Mucosa of descending colon (tissue), 3 donors: ENCODE measurements at regions not wholly inside any gene's neighbourhood (a gene's known extent, or its start where the extent isn't known, plus 50 kb on each side); places are given as distances from the start of the nearest gene placed in this dataset.
"Not testable (repeated sequence)": the region's sequence is repeated elsewhere in the genome, so short reads cannot be mapped to it uniquely, and the experiment has no call there.

Experiments
- ATAC-seq: fragments of 200-7000 bp; cut with Tn5 transposase; one replicate; pipeline ENCODE4 v1.9.1; 2020; ENCODE audit warnings: mild to moderate bottlenecking, moderate library complexity
- DNase-seq, 3 donors: peaks; one replicate each; pipeline ENCODE4 v3.0.0-alpha.2; 2020
- H3K36me3 ChIP-seq: fragments of 200-600 bp; one replicate; pipeline ENCODE4 v1.8.0; 2021; ENCODE audit warnings: low read depth, mild to moderate bottlenecking
- H3K4me1 ChIP-seq: fragments of 200-600 bp; one replicate; pipeline ENCODE4 v1.8.0; 2021; ENCODE audit warnings: low read depth, mild to moderate bottlenecking
- H3K4me3 ChIP-seq: fragments of 200-600 bp; one replicate; pipeline ENCODE4 v1.8.0; 2021; ENCODE audit warnings: mild to moderate bottlenecking
- H3K9me3 ChIP-seq: fragments of 200-600 bp; one replicate; pipeline ENCODE4 v1.8.0; 2021; ENCODE audit warnings: mild to moderate bottlenecking
- intact Hi-C, 2 donors: fragments of 100-400 bp; cut with DNase I in 1 of 2; cut with micrococcal nuclease in 1 of 2; formaldehyde crosslinking; loops; one replicate each; pipeline versions ENCODE4 v1.11.0 to v1.11.1; 2022; cut with DNase I, micrococcal nuclease
- TF ChIP-seq, protein P1 (sequence below): fragments of 200-600 bp; IDR thresholded peaks from one replicate; pipeline ENCODE4 v1.8.0; 2022; ENCODE audit warnings: antibody characterized with exemption, mild to moderate bottlenecking
- donor health status: DM: no; HTN: no; CAD: no; lungs with moderate emphysema.
- donor health status: DM: no; HTN: no; CAD: no.
- donor health status: DM: no; HTN: yes; CAD: no.

DNA sequence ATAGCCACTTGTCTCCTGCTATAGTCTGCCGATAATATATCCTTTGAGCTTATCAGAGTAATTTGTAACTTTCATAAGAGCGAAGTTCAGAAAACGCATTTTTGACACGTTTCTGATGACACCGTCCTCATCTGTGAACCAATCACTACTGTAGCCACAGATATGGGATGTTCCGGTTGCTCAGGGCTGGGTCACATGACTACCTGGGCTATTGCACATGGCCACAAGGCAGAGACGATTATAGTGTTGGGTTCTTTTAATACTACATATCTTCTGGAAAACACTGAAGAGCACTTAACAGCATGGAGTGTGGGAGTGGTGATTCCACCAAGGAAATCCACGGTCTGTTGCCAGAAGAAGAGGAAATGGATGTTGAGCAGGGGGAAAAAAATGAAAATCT is 115.0 kb upstream of the ADRA1B start:
- H3K9me3 ChIP-seq = no peaks in the 10 kb centered on the region
- no peak overlapping the region for H3K4me3 ChIP-seq
- ATAC-seq (no peak), DNase-seq (no peak)
- TF ChIP-seq, protein P1, sequence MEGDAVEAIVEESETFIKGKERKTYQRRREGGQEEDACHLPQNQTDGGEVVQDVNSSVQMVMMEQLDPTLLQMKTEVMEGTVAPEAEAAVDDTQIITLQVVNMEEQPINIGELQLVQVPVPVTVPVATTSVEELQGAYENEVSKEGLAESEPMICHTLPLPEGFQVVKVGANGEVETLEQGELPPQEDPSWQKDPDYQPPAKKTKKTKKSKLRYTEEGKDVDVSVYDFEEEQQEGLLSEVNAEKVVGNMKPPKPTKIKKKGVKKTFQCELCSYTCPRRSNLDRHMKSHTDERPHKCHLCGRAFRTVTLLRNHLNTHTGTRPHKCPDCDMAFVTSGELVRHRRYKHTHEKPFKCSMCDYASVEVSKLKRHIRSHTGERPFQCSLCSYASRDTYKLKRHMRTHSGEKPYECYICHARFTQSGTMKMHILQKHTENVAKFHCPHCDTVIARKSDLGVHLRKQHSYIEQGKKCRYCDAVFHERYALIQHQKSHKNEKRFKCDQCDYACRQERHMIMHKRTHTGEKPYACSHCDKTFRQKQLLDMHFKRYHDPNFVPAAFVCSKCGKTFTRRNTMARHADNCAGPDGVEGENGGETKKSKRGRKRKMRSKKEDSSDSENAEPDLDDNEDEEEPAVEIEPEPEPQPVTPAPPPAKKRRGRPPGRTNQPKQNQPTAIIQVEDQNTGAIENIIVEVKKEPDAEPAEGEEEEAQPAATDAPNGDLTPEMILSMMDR = no peak
- no peaks in the 10 kb centered on the region for H3K4me1 ChIP-seq
- intact Hi-C loops = no loop called here
- no peaks in the 10 kb centered on the region for H3K36me3 ChIP-seq

GRCh38 chr5:159802661-159803060 is 113.6 kb upstream of the ADRA1B start:
- no peak overlapping the region for H3K4me3 ChIP-seq
- no peaks in the 10 kb centered on the region for H3K36me3 ChIP-seq
- intact Hi-C loops = no loop called here
- H3K9me3 ChIP-seq = no peaks in the 10 kb centered on the region
- DNase-seq = no peak
- TF ChIP-seq, protein P1 = no peak
- ATAC-seq = no peak
- H3K4me1 ChIP-seq = no peaks in the 10 kb centered on the region

DNA sequence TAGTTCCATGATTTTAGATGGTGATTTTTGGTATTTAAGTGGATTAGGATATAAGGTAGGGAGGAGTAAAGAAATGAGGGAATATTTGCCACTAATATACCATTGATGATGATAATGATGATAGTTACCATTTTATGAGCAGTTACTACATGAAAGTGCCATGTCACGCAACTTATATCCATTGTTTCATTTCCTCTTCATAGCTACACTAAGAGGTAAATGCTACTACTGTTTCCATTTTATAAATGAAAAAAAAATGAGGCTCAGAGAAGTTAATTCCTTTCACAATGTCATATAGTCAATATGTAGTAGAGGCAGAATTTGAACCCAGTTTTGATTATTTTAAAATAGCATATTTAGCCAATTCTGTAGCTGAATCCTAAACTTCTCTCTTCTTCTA is 112.2 kb upstream of the ADRA1B start:
- Histone ChIP-seq H3K9me3 (no peaks in the 10 kb centered on the region), H3K4me1 (no peaks in the 10 kb centered on the region), H3K4me3 (no peak overlapping the region), H3K36me3 (no peaks in the 10 kb centered on the region)
- no peak for ATAC-seq
- TF ChIP-seq, protein P1 = no peak
- no peak for DNase-seq
- intact Hi-C loops = no loop called here

GRCh38 chr5:159805021-159805420 is 111.3 kb upstream of the ADRA1B start:
- Histone ChIP-seq H3K4me1 (no peaks in the 10 kb centered on the region), H3K4me3 (no peak overlapping the region), H3K9me3 (no peaks in the 10 kb centered on the region), H3K36me3 (no peaks in the 10 kb centered on the region)
- TF ChIP-seq, protein P1 = no peak
- ATAC-seq = no peak
- intact Hi-C loops = no loop called here
- DNase-seq = peak in 1 of 3 donors; percentile 23

GRCh38 chr5:159807135-159807534 is 109.1 kb upstream of the ADRA1B start:
- intact Hi-C loops, H3K4me3 ChIP-seq, H3K36me3 ChIP-seq, DNase-seq, ATAC-seq, H3K4me1 ChIP-seq, H3K9me3 ChIP-seq: not testable (repeated sequence)

DNA sequence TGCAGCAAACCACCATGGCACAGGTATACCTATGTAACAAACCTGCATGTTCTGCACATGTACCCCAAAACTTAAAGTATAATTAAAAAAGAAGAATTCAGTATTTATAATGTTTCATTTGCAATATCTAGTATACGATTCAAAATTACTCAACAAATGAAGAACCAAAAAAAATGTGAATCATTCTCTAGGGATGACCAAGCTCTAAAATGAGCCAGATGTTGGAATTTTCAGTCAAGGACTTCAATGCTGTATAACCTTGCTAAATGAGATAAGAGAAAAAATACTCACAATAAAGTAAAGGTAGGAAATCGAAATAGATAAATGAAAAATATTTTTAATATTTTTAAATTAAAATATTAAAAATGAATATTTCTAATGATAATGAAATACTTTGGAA is 108.7 kb upstream of the ADRA1B start:
- no peak for DNase-seq
- intact Hi-C loops = no loop called here
- TF ChIP-seq, protein P1 = no peak
- no peaks in the 10 kb centered on the region for H3K36me3 ChIP-seq
- no peaks in the 10 kb centered on the region for H3K4me1 ChIP-seq
- no peaks in the 10 kb centered on the region for H3K9me3 ChIP-seq
- H3K4me3 ChIP-seq = no peak overlapping the region
- no peak for ATAC-seq
